ENCODE measurements at regions not wholly inside any gene's neighbourhood (a gene's known extent, or its start where the extent isn't known, plus 50 kb on each side); places are given as distances from the start of the nearest gene placed in this dataset.

- Histone ChIP-seq H3K4me1 (ENCODE audit: insufficient read depth, low read length) (peaks cover 32% of the 10 kb centered on the region), H3K36me3 (ENCODE audit: insufficient read depth, low read length) (no peaks in the 10 kb centered on the region), H3K27me3 (ENCODE audit: insufficient read depth, low read length) (no peaks in the 10 kb centered on the region), H3K4me3 (ENCODE audit: low read length) (no peak overlapping the region), H2AFZ (ENCODE audit: low read depth, low read length) (no peak overlapping the region), H3K9me3 (ENCODE audit: low read length) (no peaks in the 10 kb centered on the region)
Observed at GRCh38 chr9:95607507-95607906, 90.7 kb upstream of the PTCH1 start.

DNA sequence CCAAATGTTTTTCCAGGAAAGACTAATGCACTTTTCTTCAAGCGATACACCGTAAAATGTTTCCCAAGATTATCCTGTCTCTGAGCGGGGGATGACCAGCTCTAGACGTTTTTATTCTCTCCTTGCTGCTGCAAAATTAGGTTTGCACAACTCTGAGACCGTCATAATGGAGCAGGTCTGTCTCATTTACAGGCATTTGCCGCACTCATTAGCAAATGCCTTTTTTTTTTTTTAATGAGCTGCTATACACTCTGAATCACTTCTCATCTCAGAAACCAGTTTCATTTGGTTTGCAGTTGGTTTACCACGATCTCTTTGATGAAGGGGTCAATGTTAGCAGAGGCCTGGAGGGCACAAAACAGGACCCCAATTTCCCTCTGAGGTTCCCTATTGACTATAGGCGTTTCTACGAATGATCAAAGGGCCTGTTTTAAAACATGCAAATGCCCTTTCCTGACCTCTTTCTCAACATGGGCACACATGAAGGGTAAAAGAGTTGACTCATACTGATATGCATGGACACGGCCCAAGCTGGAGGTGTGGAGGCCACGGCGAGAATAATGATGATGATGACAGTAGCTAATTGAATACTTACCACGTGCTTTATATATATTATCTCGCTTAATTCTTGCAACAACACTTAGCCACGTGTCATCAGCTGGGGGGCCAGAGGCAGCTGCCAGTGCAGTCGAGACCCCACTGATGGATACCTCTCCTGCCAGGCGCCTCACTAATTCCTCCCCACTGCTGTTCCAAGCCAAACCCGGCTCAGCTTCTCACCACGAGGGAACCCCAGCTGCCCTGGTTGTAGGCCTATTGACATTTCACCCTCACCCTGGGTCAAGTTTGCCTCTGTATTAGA is 89.9 kb upstream of the PTCH1 start:
- Histone ChIP-seq H3K36me3 (ENCODE audit: insufficient read depth, low read length) (no peaks in the 10 kb centered on the region), H3K27me3 (ENCODE audit: insufficient read depth, low read length) (no peaks in the 10 kb centered on the region), H3K9me3 (ENCODE audit: low read length) (no peaks in the 10 kb centered on the region), H3K4me3 (ENCODE audit: low read length) (peak overlapping the region; percentile 12), H2AFZ (ENCODE audit: low read depth, low read length) (no peak overlapping the region), H3K4me1 (ENCODE audit: insufficient read depth, low read length) (peaks cover 32% of the 10 kb centered on the region)

GRCh38 chr9:95605816-95606488 is 89.2 kb upstream of the PTCH1 start:
- no peaks in the 10 kb centered on the region for H3K36me3 ChIP-seq (ENCODE audit: insufficient read depth, low read length)
- no peak overlapping the region for H2AFZ ChIP-seq (ENCODE audit: low read depth, low read length)
- H3K4me3 ChIP-seq (ENCODE audit: low read length), result peak overlapping the region; percentile 12

GRCh38 chr9:95605101-95605500 is 88.3 kb upstream of the PTCH1 start:
- H3K4me3 ChIP-seq (ENCODE audit: low read length), result no peak overlapping the region
- no peak overlapping the region for H2AFZ ChIP-seq (ENCODE audit: low read depth, low read length)
- no peaks in the 10 kb centered on the region for H3K36me3 ChIP-seq (ENCODE audit: insufficient read depth, low read length)
- no peaks in the 10 kb centered on the region for H3K27me3 ChIP-seq (ENCODE audit: insufficient read depth, low read length)
- H3K4me1 ChIP-seq (ENCODE audit: insufficient read depth, low read length), result peaks cover 32% of the 10 kb centered on the region
- no peaks in the 10 kb centered on the region for H3K9me3 ChIP-seq (ENCODE audit: low read length)

More at GRCh38 chr9:95605816-95606488, 89.2 kb upstream of the PTCH1 start:
- Histone ChIP-seq H3K27me3 (ENCODE audit: insufficient read depth, low read length) (no peaks in the 10 kb centered on the region), H3K4me1 (ENCODE audit: insufficient read depth, low read length) (peaks cover 32% of the 10 kb centered on the region), H3K9me3 (ENCODE audit: low read length) (no peaks in the 10 kb centered on the region)

DNA sequence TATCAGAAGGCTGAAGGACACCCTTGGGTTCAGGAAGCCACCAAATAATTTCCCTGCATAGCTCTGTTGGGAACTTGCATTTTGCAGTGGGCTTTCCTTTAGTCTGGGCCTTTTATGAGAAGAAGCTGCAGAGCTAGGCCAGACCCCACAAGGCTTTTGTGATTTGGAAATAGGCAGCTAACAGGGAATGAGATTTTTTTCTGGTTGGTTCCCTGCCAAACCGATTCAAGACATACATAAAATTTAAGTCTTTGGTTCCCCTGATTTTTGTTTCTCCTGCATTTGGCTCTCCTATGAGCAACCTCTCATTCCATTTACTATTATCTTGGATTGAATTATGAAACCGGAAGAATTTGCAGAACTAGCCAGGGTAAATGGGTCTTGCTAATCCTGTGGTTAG is 81.5 kb upstream of the PTCH1 start:
- H2AFZ ChIP-seq (ENCODE audit: low read depth, low read length), result no peak overlapping the region
- no peaks in the 10 kb centered on the region for H3K9me3 ChIP-seq (ENCODE audit: low read length)
- no peaks in the 10 kb centered on the region for H3K4me1 ChIP-seq (ENCODE audit: insufficient read depth, low read length)
- H3K27me3 ChIP-seq (ENCODE audit: insufficient read depth, low read length), result peaks cover 3% of the 10 kb centered on the region
- no peak overlapping the region for H3K4me3 ChIP-seq (ENCODE audit: low read length)
- H3K36me3 ChIP-seq (ENCODE audit: insufficient read depth, low read length), result no peaks in the 10 kb centered on the region

- H2AFZ ChIP-seq (ENCODE audit: low read depth, low read length), result no peak overlapping the region
- no peaks in the 10 kb centered on the region for H3K9me3 ChIP-seq (ENCODE audit: low read length)
- peaks cover 3% of the 10 kb centered on the region for H3K27me3 ChIP-seq (ENCODE audit: insufficient read depth, low read length)
- H3K4me1 ChIP-seq (ENCODE audit: insufficient read depth, low read length), result no peaks in the 10 kb centered on the region
- no peaks in the 10 kb centered on the region for H3K36me3 ChIP-seq (ENCODE audit: insufficient read depth, low read length)
- H3K4me3 ChIP-seq (ENCODE audit: low read length), result no peak overlapping the region
Observed at GRCh38 chr9:95595721-95596295, 79.0 kb upstream of the PTCH1 start.

GRCh38 chr9:95592931-95593330 is 76.2 kb upstream of the PTCH1 start:
- no peaks in the 10 kb centered on the region for H3K9me3 ChIP-seq (ENCODE audit: low read length)
- no peaks in the 10 kb centered on the region for H3K36me3 ChIP-seq (ENCODE audit: insufficient read depth, low read length)
- no peaks in the 10 kb centered on the region for H3K4me1 ChIP-seq (ENCODE audit: insufficient read depth, low read length)
- H3K27me3 ChIP-seq (ENCODE audit: insufficient read depth, low read length), result peaks cover 1% of the 10 kb centered on the region
- no peak overlapping the region for H3K4me3 ChIP-seq (ENCODE audit: low read length)
- no peak overlapping the region for H2AFZ ChIP-seq (ENCODE audit: low read depth, low read length)

DNA sequence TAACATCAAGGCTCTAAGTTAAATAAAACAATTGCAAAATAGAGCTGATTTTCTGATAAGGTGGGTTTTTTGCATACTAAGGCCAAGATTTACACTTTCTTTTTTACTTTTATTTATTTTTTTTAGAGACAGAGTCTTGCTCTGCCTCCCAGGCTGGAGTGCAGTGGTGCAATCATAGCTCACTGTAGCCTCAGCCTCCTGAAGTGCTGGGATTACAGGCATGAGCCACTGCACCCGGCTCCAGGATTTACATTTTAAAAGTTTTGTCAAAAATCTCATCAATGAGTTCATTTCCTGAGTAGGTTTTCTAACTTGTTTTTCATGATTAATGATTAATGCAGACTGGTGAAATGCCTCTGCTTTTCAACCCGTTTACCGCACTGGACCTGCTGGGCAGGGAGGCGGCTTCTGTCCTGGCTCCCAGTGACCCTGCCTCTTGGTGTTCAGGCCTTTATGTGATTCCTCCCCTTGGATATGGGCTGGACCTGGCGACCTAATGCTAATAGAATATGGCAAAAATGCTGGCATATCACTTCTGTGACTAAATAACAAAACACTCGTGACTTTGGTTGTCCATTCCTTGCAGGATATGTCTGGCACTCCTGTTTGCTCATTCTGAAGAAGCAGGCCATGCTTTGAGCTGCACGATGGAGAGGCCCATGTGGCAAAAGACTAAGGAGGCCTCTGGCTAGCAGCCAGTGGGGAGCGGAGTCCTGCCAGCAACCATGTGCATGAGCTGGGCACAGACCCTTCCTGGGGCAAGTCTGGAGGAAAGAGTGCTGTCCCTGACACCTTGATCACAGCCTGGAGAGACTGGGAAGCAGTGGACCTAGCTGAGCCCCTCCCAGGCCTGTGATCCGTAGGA is 72.2 kb upstream of the PTCH1 start:
- Histone ChIP-seq H3K4me1 (ENCODE audit: insufficient read depth, low read length) (no peaks in the 10 kb centered on the region), H2AFZ (ENCODE audit: low read depth, low read length) (no peak overlapping the region), H3K27me3 (ENCODE audit: insufficient read depth, low read length) (no peaks in the 10 kb centered on the region), H3K9me3 (ENCODE audit: low read length) (no peaks in the 10 kb centered on the region), H3K36me3 (ENCODE audit: insufficient read depth, low read length) (no peaks in the 10 kb centered on the region), H3K4me3 (ENCODE audit: low read length) (no peak overlapping the region)

DNA sequence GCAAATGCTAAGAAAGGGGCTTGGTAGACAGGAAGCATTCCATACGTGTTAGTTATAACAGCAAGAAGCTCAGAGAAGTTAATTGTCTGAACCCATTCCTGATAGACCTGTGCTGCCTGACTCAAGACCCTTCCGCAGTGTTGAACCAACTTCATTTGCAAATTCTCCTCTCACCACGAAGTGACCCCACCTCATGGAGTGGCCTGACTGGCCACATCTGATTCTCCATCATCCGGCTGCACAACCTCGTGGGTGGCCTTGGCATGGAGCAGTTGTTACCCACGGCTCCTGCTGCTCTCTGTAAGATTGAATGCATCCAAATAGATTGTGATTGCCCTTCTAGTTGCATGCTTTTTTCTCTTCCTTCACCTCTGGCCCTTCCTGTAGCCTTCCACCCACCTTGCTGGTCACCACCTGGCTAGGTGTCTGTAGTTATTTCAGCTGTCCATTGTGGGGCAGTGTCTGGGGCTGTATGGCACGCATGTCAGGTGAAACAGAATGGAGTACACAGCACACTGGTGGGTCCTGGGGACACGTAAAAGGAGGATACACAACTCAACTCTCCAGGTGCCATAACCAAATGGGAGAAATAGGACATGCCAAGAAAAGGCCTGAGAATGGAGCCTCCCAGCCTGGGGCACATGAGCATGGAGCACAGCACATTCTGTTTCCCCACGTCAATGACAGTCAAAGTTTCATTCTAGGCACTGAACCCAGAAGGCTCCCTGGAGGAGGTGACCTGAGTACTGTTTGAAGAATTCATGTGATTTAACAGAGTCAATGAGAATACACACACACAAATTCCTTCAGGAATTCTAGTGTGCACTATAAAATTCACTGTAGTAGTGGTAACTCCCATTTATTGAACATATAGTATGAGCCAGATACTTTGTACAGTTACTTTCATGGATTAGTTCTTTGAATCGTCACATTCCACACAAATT is 70.5 kb upstream of the PTCH1 start:
- no peaks in the 10 kb centered on the region for H3K4me1 ChIP-seq (ENCODE audit: insufficient read depth, low read length)
- H3K27me3 ChIP-seq (ENCODE audit: insufficient read depth, low read length), result no peaks in the 10 kb centered on the region
- H3K4me3 ChIP-seq (ENCODE audit: low read length), result no peak overlapping the region
- H3K36me3 ChIP-seq (ENCODE audit: insufficient read depth, low read length), result no peaks in the 10 kb centered on the region
- no peak overlapping the region for H2AFZ ChIP-seq (ENCODE audit: low read depth, low read length)
- H3K9me3 ChIP-seq (ENCODE audit: low read length), result no peaks in the 10 kb centered on the region

GRCh38 chr9:95586326-95586725 is 69.6 kb upstream of the PTCH1 start:
- Histone ChIP-seq H3K4me1 (ENCODE audit: insufficient read depth, low read length) (peaks cover 4% of the 10 kb centered on the region), H3K9me3 (ENCODE audit: low read length) (no peaks in the 10 kb centered on the region), H2AFZ (ENCODE audit: low read depth, low read length) (no peak overlapping the region), H3K4me3 (ENCODE audit: low read length) (no peak overlapping the region), H3K27me3 (ENCODE audit: insufficient read depth, low read length) (no peaks in the 10 kb centered on the region), H3K36me3 (ENCODE audit: insufficient read depth, low read length) (no peaks in the 10 kb centered on the region)

- no peaks in the 10 kb centered on the region for H3K36me3 ChIP-seq (ENCODE audit: insufficient read depth, low read length)
- H3K9me3 ChIP-seq (ENCODE audit: low read length), result no peaks in the 10 kb centered on the region
- H3K4me3 ChIP-seq (ENCODE audit: low read length), result no peak overlapping the region
- H2AFZ ChIP-seq (ENCODE audit: low read depth, low read length), result no peak overlapping the region
- H3K27me3 ChIP-seq (ENCODE audit: insufficient read depth, low read length), result no peaks in the 10 kb centered on the region
- peaks cover 4% of the 10 kb centered on the region for H3K4me1 ChIP-seq (ENCODE audit: insufficient read depth, low read length)
Observed at GRCh38 chr9:95585824-95586223, 69.1 kb upstream of the PTCH1 start.

GRCh38 chr9:95584176-95584575 is 67.4 kb upstream of the PTCH1 start:
- no peaks in the 10 kb centered on the region for H3K36me3 ChIP-seq (ENCODE audit: insufficient read depth, low read length)
- H3K4me3 ChIP-seq (ENCODE audit: low read length), result no peak overlapping the region
- peaks cover 4% of the 10 kb centered on the region for H3K4me1 ChIP-seq (ENCODE audit: insufficient read depth, low read length)
- no peak overlapping the region for H2AFZ ChIP-seq (ENCODE audit: low read depth, low read length)
- H3K9me3 ChIP-seq (ENCODE audit: low read length), result no peaks in the 10 kb centered on the region
- H3K27me3 ChIP-seq (ENCODE audit: insufficient read depth, low read length), result no peaks in the 10 kb centered on the region

All from neuron (in vitro differentiated cells).